Esophagus muscularis mucosa (tissue), 3 donors: ENCODE measurements at regions not wholly inside any gene's neighbourhood (a gene's known extent, or its start where the extent isn't known, plus 50 kb on each side); places are given as distances from the start of the nearest gene placed in this dataset.

Experiments
- CTCF ChIP-seq, 3 experiments: fragments of 200-600 bp in 2 of 3; fragments of 450-650 bp in 1 of 3; sonication (generic) in 2 of 3; IDR thresholded peaks; one replicate each; pipeline ENCODE4 v1.5.1; 2017 to 2019; ENCODE audit warnings: antibody characterized with exemption in 3 of 3, mild to moderate bottlenecking in 2 of 3, moderate library complexity in 1 of 3
- POLR2A ChIP-seq: fragments of 450-650 bp; IDR thresholded peaks from one replicate; pipeline ENCODE4 v1.6.1; 2017; ENCODE audit warnings: antibody characterized with exemption, moderate library complexity, mild to moderate bottlenecking, low read depth
- POLR2AphosphoS5 ChIP-seq, 2 donors: sonication (generic); formaldehyde crosslinking; IDR thresholded peaks; one replicate each; pipeline ENCODE4 v1.6.1; 2017; ENCODE audit warnings: antibody characterized with exemption in 2 of 2

- TF ChIP-seq CTCF (IDR thresholded peaks at IDR 0.05), result no peak
- TF ChIP-seq POLR2A, result no peak
- TF ChIP-seq POLR2AphosphoS5 (IDR thresholded peaks at IDR 0.05), result no peak
Observed at GRCh38 chr13:72500851-72501250, 226.6 kb downstream of the MZT1 start.
